Hypothalamus (tissue), 51 donors: ENCODE measurements at regions not wholly inside any gene's neighbourhood (a gene's known extent, or its start where the extent isn't known, plus 50 kb on each side); places are given as distances from the start of the nearest gene placed in this dataset.
"Not testable (repeated sequence)": the region's sequence is repeated elsewhere in the genome, so short reads cannot be mapped to it uniquely, and the experiment has no call there.

Experiments used
- DNase-seq, 51 donors: peaks; one replicate each; lab custom pipeline; 2025; lab: John Stamatoyannopoulos, UW

DNA sequence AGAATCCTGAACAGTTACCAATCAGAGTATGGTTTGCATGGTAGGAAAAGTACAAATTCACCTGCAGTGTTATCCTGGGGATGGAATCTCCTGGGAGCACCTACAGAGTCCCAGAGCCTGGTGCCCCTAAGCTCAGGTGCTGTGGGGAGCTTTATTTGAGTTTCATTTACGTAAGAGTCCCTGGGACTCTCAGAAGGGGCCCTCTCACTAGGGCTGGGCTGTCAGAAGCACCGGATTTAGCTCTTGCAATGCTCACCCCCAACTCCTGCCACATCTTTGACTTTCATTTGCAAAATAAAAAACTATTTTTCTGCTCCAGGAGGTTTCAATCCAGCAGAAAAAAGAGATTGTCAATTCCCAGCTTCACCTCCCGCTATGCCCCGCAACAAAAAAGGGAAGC is 569.8 kb upstream of the B3GAT1 start:
- no peak for DNase-seq

- no peak for DNase-seq
Measured at GRCh38 chr11:134980819-134981710, 569.0 kb upstream of the B3GAT1 start.

DNA sequence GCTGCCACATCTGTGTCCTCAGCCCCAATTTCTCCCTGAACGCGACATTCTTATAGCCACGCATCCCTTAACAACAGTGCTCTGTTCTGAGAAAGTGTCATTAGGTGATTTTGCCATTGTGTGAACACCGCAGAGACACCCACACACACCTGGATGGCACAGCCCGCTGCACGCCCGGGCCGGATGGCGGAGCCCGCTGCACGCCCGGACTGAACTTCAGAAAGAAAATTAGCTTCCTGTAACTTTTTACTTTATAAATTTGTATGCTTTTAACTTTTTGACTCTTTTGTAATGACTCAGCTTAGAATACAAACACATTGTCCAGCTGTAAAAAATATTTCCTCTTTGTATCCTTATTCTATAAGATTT is 567.0 kb upstream of the B3GAT1 start:
- not testable (repeated sequence) for DNase-seq

DNA sequence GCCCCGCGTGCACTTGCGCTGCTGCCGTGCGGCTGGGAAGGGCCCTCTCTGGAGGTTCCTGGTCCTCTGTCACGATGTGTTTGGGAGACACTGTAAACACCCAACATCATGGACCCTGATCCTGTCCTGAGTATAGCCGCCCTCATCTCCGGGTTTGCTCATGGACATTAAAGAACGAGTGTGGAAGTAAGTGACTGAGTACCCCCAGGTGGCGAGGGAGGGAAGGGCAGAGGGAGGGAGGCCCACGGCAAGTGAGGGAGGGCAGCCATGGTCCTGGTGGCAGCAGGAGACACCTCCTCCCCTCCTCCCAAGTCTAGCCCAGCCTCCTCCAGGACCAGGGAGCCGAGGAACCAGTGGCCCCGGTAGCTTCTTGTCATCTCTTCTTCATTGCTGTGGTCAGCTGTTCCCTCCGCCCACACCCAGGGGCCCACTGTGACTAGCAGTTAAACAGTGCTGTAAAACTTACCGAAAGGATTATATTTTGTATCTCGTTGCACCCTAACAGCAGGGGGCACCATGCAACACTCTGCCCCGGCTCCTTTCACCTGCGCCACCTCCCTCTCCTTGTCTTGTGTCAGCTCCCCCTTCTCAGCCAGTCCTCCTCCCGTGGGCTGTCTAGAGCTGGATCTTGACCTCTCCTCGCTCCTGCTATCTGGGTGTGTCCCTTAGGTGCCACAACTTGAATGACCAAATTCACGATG is 566.5 kb upstream of the B3GAT1 start:
- DNase-seq, result no peak

GRCh38 chr11:134976551-134976950 is 564.5 kb upstream of the B3GAT1 start:
- DNase-seq, result no peak

DNA sequence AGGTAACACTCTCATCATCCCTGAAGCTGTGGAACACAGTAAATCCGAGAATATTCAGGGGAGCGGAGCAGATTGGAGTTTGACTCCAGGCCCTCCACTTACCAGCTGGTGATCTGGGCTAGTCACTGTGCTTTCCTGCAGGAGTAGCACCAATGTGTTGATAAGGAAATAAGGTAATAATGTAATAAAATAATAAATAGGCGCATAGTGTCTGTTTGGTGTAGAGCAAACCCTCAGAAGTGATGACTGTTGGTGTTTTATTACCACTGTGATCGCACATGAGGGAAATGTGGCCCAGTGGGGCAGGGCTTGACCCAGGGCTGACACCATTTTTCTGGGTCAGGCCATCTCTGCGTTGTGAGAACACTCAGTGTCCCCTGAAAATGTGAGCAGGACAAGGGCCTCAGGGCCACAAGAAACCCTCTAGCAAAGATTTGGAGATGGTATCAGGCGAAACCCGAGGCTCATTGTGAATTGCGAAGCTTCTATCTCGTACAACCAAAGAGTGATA is 563.9 kb upstream of the B3GAT1 start:
- DNase-seq, result no peak

- DNase-seq, result no peak
Measured at GRCh38 chr11:134973801-134974200, 561.8 kb upstream of the B3GAT1 start.

DNA sequence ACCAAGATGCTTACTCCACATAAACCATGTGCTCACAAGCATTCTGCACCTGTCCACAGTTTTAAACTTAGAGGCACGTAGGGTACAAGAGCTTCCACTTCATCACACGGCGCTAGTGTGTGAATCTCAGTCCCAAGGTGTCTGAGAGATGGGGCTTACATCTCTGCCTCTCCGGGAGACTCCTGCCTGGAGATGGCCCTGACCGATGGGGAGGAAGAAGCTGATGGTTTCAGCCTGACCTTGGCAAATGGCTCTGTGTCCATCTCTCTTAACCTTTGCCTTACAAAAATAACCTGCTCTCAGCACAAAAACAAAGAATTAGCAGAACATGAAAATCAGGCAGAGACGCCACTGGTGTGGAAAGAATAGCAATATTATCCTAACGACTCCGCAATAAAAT is 559.3 kb upstream of the B3GAT1 start:
- DNase-seq, result no peak

DNA sequence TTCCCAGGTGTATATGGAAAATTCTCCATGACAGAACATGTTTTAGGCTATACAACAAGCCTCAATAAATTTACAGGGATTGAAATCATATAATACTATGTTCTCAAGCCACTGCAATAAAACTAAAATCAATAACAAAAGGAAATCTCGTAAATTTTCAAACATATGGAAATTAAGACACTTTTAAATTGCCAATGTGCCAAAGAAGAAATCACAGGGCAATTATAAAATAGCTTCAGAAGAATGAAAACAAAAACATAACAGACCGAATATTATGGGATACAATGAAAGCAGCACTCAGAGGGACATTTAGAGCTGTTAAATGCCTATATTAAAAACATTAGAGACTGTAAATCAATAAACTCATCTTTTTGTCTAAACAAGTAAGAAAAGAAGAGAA is 555.7 kb upstream of the B3GAT1 start:
- DNase-seq, result no peak

DNA sequence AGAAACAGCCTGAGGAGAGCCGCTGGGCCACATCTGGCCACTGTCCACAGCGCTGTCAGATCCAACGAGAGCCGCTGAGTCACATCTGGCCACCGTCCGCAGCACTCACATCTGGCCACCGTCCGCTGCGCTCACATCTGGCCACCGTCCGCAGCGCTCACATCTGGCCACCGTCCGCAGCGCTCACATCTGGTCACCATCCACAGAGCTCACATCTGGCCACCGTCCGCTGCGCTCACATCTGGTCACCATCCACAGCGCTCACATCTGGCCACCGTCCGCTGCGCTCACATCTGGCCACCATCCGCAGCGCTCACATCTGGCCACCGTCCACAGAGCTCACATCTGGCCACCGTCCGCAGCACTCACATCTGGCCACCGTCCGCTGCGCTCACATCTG is 549.3 kb upstream of the B3GAT1 start:
- not testable (repeated sequence) for DNase-seq

- DNase-seq, result no peak
Measured at GRCh38 chr11:134958870-134959269, 546.8 kb upstream of the B3GAT1 start.

DNA sequence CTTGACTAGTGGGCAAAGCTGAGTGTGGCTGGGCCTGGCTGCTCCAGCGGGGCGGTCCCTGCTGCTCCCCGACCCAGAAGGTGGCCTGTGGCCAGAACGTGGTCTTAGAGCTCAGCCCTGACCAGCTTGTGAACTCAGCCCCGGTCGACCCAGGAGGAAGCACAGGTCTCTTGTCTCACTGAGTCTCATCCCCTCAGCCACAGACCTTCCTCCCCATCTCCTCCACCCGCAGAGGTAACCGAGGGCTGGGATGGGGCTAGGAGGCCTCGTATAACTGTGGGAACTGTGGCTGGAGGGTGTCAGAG is 546.2 kb upstream of the B3GAT1 start:
- DNase-seq, result no peak

- no peak for DNase-seq
Measured at GRCh38 chr11:134957540-134958335, 545.7 kb upstream of the B3GAT1 start.

DNA sequence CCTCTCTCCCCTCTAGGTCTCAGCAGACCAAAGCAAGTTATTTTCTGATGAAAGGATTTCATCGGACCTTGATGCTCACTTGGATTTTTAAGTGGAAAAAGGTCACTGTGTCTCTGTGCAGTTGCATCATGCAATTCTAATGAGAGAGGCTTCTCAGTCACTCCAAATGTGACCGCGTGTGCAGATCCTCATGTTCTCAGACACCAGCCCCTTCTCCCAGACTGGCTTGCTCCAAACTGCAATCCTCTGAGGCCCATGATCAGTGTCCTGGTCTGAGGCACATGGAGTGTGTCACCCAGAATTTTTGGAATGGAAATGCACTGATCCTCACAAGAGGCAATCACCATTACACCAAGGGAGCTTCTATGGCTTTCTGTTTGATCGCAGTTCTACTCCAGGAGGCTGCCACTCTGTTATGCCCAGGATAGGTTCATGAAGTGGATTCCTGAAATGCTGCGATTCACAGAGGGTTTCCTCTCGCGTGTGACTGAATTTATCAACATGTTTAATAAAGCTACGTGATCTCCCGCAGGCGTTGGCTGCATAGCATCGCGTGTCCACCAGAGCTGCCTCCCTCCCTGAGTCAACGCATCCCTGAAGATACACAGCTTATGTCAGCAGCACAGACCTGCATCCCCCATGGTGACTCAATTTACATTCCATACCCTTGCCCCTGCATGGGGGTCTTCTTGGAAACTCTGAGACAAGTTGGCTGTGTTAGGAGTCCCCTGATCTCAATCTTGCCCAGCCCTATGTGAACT is 544.6 kb upstream of the B3GAT1 start:
- DNase-seq, result no peak

GRCh38 chr11:134955970-134956369 is 543.9 kb upstream of the B3GAT1 start:
- not testable (repeated sequence) for DNase-seq

DNA sequence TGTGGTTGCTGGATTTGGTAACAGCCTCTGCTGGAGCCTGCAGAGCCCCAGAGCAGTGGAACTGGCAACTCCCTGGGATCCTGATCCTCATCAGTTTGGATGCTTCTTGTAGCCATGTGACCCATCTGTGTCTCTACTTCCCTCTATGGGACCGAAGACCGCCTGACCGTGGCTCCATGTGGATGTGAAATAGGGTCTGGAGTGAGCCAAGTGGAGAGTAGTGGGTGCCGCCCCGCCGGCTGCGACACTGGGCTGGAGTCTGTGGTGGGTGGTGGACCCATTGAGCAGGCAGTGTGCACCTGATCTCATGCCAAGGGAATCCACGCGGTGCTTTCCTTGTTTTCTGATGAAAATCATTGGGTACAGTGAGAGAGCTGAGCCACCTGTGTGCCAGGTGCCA is 543.2 kb upstream of the B3GAT1 start:
- DNase-seq, result no peak

DNA sequence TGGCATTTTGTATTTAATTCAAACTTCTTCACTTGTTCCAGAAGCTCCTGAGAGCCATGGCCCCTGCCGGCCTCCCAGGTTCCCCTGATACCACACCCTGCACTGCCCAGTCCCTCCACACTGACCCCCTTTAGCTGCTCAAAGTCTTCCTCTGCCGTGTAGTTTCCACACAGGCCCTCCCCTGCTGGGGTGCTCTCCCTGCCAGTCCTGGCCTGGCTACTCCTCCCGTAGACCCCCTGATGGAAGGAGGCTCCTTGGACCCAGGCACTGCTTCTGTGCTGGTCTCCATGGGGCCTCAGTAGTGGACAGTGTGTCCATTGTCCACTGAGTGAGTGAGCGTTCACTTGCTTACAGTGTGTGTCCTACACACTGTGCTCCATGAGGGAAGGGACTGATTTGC is 542.4 kb upstream of the B3GAT1 start:
- DNase-seq, result not testable (repeated sequence)

- not testable (repeated sequence) for DNase-seq
Measured at GRCh38 chr11:134953417-134953970, 541.5 kb upstream of the B3GAT1 start.

DNA sequence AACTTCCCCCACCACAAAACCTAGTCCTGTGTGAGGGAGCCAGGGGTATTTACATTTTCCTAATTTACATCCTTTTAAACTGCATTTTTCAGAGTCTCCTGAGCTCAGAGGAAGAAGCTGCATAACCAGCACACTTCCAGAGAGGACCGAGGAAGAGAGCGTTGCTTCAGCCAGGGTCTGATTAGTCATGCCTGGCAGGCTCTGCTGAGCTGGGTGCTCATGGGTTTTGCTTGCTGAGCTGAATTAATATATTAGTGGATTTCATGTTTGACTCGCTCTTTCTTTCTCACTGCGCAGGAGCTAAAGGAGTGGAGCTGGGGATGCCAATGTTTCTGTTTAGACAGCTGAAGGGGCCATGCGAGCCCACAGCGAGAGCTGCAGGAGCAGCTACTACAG is 539.3 kb upstream of the B3GAT1 start:
- peak in 11 of 51 donors; percentile 7 to 62 (median 20) for DNase-seq

DNA sequence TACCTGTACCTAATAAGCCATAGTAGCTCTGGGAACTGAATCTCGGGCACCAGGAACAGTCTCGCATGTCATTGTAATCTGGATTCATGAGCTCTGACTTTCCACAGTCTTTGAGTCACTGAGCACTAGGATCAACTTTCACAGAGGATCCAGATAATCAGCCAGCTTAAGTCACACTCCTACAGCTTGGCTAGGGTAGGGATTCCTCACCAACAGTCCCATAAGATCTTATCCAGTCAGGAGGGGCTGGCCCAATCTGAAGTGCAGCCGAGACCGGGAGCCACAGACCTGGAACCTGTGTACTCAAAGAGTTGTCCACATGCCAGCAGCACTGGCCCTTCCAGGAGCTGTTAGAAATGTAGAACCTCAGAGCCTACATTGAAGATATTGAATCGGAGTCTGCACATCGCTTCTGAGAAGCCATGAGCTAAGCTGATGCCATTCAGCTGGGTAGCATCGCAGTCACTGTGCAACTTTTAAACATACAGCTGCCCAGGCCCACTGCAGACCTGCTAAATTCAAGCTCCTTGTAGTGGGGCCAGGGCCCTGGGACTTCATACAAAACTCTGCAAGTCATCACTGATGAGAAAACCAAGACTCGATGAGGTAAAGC is 538.8 kb upstream of the B3GAT1 start:
- no peak for DNase-seq
